ENCODE measurements at regions not wholly inside any gene's neighbourhood (a gene's known extent, or its start where the extent isn't known, plus 50 kb on each side); places are given as distances from the start of the nearest gene placed in this dataset.

DNA sequence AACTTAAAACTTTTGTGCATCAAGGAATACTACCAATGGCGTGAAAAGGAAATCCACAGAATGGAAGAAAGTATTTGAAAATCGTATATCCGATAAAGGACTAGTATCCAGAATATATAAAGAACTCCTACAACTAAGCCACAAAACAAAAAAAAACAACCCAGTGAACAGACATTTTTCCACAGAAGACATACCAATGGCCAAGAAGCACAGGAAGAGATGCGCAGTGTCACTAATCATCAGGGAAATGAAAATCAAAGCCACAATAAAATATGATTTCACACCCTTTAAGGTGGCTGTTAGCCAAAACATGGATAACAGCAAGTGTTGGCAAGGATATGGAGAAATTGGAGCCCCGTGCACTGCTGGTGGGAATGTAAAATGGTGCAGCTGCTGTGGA lies 203.3 kb downstream of the SEC14L1 start:
- DNase-seq = no peak

DNA sequence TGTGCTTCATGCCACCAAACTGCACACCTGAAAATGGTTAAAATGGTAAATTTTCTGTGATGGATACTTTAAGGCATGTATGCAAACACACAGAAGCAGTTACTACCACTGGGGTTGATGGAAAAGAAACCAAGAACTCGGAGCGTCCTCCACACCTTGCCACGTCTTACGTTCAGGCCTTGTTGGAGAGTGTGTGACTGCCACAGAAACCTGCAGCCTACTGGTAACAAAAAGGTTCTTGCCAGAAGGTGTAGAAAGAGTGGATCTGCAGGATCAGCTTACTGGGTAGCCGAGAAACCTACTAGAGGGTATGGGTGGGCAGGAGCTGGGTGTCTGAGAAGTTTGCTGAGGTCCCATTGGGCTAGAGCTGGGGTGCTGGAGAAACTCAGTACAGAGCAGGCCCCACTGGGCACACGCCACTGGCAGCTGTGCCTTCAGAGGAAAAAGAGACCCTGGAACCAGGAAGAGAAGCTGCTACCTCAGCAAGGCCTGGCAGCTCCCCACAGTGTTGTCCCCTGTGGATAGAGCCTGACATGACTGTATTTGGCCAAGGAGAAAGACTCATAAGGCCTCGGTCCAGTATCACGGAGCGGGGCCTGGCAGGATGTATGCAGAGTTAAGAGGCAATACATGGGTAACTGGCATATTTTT lies 204.6 kb downstream of the SEC14L1 start:
- peak; percentile 21 for DNase-seq

DNA sequence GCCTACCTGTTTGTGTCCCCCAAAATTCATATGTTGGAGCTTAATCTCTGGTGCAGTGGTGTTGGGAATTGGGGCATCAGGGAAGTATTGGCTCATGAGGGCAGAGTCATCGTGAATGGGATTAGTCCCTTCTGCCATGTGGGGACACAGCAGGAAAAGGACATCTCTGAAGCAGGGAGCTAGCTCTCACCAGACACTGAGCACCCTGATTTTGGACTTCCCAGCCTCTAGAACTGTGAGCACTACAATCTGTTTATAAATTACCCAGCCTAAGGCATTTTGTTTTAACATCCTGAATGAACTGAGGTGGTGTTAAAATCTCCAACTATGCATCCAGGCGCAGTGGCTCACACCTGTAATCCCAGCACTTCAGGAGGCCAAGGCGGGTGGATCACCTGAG lies 206.0 kb downstream of the SEC14L1 start:
- DNase-seq = no peak

DNA sequence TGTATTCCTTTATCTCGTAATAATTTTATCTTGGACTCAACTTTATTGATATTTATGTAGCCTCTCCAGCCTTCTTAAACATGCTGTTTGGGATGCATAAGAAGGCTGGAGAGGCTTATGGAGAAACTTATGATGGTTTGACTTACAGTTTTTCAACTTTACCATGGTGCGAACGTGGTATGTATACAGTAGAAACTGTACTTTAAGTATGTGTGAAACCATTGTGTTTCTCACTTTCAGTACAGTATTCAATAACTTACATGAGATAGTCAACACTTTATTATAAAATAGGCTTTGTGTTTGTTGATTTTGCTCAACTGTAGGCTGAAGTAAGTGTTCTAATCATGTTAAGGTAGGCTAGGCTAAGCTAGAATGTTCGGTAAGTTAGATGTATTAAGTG lies 206.8 kb downstream of the SEC14L1 start:
- DNase-seq = peak; percentile 9

DNA sequence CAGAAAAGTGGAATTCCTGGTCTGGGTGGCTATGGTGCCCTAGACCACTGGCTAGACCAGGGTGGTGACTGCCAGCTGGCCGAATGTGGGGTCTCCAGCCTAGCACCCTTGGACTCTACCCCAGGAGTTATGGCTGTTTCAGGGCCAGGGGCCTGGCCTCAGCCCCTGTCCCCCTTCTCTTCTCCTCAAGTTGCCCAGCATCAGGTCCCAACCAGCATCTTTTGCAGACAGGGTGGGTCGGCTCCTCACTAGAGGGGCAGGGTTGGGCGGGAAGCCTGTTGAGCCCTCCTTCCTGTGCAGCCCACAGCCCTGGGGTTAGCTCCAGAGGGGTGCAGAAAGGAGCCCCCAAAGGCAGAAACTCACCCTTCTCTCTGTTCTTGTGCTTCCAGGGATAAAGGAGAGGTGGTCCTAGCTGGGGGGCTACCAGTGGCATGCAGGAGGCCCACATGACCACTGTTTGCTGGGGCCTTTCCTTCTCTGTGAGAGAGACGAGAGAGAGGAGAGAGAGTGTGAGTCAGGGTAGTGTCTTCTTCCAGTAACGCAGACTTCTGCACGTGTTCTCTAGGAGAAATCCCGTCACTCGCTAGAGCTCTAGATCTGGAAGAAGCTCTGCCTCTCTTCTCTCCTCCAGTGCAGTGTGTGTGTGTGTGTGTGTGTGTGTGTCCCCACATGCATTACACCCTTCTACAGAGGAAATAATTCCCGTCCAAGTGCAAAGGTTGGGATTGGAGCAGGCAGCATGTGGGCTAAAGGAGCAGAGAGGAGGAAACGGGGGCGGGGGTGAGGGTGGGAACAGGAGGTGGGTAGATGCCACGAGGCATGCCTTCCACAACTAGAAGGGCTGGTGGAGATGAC lies 209.4 kb downstream of the SEC14L1 start:
- peak; percentile 16 for DNase-seq

DNA sequence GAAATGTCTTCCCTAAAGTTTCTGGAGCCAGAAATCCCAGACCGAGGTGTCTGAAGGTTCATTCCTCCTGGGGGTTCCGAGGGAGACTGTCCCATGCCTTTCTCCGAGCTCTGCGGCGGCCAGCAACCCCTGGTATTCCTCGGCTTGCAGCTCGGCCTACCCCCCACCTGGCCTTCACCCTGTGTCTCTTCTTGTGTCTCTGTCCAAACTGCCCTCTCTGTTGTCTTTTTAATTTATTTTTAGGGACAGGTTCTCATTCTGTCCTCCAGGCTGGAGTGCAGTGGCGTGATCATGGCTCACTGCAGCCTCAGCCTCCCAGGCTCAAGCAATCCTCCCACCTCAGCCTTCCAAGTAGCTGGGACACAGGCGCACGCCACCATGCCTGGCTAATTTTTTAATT lies 211.7 kb downstream of the SEC14L1 start:
- peak; percentile 7 for DNase-seq

DNA sequence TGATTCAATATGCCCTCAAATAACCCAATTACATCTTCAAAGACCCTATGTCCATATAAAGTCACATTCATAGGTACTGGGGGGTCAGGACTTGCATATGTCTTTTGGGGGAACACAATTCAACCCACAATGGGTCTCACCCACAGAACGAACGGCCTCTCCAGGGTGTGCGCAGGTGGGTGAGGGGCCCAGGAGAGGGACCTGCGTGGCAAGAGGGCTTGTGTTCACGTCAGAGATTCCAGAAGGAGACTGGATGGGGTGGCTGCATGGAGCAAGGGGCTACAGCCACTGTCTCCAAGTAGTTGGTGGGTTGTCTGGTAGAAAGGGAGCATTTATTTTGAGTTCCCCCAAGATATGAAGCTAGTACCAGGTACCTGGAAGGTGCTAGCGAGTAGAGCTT lies 212.2 kb downstream of the SEC14L1 start:
- DNase-seq = peak; percentile 12

DNA sequence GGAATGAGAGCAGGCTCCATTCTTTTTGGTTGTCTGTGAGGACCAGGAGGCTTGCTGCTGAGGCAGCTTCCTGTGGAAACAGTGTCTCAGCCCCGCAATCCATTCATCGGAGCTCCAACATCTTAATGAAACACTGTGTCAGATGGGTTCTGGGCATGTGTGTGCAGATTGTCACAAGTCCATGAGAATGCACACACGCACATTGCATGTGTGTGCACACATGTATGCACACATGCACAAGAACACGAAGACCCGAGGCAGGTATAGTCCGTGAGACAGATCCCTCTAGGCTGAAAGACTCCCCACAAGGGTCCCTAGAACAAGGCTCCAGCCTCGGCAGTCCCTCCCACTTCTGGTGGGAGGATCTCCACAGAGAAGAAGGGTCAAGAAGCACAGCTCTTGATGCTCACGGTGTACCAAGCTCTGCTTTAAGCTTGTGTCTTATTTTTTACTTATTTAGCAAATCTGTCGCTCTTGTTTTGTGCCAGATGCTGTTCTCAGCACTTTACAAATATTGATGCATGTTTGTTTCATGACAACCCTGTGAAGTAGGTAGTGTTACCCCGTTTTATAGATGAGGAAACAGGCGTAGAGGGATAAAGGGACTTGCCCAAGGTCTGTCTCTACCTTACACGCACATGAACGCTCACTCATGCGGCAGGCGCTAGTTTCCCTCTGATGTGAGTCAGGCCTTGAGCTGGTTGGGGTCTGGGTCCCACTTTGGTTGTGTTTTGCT lies 213.1 kb downstream of the SEC14L1 start:
- peak; percentile 19 for DNase-seq

DNA sequence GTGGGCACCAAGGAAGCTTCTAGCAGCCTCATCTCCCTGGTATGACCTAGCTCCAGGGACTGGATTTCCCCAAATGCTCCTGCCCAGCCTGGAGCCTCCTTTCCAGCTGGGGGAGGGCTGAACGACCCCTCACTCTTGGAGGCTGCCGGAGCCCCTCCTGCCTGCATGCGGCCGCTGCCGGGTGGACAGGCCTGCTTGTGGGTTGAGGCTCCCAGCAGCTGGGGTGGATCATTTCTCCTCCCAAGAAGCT lies 213.6 kb downstream of the SEC14L1 start:
- no peak for DNase-seq

DNA sequence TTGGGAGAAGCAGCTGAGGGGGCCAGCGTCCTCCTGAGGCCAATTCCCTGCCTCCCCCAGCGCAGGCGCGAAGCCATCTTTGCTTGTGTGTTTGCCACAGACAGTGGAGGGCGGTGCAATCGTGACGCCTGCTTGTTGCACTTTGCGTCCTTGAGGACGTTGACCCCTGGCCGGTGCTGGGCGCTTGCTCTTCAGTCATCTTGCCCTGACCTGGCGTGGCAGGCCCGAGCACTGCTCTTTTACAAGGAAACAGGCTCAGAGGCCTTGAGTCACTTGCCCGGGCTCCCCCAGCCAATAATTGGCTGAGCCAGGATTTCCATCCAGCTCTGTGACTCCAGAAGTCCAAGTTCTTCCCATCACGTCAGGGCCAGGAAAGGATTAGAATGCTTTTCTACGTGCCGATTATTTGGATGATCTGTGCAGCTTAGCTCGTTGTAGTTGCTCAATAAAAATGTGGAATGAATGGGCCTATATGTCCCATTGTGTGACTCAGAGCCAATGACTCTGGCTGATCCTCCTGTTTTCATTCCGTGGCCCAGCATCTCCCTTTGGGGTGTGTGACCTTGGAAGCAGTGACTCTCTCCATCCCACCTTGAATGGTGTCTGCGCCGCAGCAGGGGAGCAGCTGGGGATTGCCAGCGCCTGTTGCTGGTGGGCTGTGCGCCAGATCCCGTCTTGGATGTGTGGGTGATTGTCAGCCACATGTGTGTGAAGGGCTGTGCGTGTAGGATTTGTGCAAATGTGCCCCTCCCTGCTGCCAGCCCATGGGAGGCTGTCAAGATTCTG lies 214.1 kb downstream of the SEC14L1 start:
- peak; percentile 21 for DNase-seq

DNA sequence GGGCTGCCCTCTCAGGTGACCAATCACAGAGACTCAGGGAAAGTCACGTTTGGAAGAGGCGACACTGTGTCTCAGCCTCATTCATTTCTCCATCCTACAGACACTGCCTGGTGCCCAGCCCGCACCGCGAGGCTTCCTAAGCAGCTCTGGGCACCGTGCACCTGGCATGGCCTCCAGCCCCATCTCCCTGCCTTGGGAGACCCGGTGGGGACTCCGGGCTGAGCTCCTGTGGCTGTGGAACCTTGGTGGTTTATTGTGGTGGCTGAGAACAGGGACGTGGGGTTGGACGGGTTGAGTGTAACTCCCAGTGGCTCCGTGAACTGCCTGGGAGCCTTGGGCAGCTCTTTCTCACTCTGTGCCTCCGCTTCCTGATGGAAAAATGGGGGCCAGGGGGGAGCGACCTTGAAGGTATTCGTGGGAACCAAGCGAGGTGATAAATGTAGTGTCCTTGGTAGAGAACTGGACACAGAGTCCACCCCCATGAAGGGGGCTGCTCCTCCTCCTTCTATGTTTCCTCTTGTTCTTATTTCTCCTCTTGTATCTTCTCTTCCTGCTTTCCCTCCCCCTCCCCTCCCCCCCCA lies 215.4 kb downstream of the SEC14L1 start:
- peak; percentile 23 for DNase-seq

DNA sequence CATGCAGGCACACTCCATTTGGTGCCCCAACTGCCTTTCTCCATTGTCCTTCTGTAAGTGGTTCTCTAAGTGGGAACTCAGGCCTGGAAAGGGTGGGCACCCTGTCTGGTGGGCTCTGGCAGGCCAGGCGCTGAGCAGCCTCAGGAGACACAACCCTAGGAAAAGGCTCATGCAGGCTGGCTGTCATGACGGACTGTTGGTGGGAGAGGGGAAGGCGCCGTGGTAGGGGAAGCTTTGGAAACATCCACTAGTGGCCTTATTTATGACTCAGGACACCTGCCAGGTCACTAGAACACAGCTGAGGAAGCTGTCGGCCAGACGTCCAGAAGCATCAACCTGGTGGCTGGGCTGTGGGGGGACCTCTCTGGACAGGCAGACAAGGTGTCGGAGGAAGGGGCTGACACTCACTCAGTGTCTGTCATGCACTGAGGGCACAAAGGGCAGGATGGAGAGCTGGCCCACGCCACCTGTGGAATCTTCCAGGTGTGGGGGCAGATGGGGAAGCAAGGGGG lies 216.0 kb downstream of the SEC14L1 start:
- DNase-seq = peak; percentile 22

DNA sequence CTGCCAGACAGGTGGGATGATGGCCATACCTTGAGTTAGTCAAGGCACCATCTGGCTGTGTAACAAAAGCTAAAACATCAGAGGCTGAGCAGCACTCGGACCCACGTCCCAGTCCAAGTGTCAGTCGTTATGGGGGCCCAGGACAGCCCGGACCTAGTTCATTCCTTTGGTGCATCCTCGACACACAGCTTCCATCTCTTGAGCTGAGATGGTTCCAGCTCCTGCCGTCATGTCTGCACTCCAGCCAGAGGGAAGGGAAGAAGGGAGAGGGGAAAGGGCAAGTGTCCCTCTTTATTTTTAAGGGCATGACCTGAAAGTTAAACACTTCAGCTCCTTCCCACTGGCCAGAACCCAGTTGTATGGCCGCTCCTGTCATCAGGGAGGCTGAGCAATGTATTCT lies 218.0 kb downstream of the SEC14L1 start:
- peak; percentile 15 for DNase-seq

DNA sequence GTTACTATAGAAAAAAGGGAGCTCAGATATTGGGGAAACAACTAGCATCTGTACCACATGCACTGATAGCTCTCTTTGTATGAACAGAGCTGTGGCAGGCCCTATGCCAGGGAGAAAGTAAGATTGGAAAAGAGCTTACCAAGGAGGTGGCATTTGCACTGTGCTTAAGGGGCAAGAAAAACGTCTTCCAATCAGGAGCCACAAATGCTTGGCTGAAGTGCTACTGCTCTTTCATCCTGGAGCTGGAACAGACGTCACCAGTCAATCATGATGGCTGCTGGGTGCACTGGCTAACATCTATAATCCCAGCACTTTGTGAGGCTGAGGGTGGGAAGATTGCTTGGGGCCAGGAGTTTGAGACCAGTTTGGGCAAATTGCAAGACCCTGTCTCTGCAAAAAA lies 218.5 kb downstream of the SEC14L1 start:
- DNase-seq = peak; percentile 9

DNA sequence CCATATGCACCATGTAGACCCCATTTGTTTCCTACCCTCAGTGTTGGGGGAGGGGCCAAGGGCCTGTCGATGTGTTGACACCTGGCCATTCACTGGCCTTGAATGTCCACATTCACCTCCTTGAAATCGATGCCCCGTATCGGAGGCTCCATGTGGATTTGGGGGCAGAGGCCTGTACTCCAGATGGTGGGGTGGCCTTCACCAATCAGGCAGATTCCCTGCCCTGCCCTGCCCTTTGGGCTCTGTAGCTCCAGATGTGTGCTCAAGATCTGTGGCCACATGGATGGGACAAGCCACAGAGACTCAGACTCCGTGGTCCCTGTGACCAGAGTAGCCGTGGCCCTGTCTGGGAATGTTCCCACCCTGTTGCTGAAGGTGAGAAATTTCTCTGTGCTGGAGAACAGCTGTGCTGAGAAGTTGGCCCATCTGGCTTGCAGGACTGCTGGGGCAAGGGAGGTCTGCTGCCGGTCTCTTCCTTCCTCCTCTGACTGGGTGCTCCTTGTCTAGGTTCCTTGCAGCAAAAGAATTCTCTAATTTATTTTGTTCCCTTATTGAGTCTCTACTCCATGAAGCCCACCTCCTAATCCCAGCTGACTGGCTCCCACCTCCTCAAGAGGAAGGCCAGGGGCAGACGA lies 221.3 kb downstream of the SEC14L1 start:
- no peak for DNase-seq

DNA sequence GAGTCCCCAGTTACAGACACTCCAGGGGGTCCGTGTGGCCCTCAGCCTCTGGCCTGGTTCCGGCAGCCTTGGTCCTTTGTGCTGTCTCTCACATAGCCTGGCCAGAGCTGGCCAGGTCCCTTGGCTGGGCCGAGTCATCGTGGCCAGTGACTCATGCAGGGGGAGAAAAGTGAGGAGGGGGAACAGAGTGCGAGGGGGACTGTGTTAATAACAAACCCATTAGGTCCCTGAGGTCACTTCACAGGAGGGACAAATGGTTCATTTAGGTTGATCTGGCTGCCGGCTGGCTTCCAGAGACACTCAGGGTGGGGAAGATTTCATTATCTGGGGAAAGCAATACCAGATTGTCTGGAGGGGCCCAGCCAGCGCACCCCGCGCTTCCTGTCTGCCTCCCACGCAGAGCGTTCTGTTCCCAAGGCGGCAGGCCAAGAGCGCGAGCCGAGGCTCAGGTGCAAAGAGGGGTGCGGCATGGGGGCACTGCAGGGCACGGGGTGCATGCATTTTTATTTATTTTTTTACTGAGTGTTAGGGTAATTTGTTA lies 223.1 kb downstream of the SEC14L1 start:
- peak; percentile 65 for DNase-seq

DNA sequence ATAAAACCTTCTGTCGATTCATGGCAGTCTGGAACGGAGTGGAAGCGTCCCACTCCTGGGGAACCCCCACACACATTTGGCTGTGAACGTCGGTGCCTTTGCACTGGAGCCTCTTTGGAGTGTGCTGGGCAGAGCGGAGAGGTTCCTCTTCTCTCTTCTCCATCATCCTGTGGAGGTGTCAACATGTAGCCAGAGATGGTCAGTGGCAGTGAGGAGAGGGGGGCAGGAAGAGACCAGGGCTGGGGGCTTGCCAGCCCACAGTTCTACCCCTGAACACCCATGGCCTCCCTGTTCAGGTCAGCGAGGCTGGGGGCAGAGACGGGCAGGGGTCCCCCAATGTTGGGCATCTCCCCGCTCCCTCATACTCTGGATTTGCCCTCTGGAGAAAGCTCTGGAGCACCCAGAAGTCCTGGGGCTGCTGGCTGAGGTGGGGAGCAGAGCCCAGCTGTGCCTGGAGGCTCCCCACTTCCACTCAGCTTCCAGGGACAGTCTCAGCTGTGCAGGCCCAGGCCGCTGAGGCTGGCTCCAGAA lies 223.7 kb downstream of the SEC14L1 start:
- no peak for DNase-seq

DNA sequence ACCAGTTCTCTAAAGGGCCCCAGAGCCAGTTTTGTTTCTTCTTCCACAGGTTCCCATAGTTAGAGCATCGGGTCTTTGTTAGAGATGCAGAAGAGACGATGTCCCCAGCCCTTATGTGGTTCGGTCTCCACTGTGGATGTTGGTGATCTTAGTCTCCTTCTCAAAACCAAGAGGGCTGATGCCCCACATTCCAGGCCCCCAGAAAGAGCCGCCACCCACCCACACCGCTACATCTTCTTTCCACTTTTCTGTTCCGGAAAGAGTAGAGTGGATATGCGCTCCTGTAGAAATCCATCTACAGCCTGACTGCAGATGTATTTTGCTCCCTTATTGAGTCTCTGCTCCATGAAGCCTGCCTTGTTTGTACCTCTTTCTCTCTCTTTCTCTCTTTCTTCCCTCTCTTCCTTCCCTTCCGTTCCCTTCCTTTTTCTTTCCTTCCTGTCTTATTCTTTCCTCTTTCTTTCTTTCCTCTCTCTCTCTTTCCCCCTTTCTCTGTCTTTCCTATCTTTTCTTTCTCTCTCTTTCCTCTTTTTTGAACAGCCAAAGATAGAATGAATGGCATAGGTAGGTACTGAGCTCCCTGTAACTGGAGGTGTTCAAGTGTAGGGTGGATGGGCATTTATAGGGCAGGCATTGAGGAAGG lies 224.3 kb downstream of the SEC14L1 start:
- no peak for DNase-seq

DNA sequence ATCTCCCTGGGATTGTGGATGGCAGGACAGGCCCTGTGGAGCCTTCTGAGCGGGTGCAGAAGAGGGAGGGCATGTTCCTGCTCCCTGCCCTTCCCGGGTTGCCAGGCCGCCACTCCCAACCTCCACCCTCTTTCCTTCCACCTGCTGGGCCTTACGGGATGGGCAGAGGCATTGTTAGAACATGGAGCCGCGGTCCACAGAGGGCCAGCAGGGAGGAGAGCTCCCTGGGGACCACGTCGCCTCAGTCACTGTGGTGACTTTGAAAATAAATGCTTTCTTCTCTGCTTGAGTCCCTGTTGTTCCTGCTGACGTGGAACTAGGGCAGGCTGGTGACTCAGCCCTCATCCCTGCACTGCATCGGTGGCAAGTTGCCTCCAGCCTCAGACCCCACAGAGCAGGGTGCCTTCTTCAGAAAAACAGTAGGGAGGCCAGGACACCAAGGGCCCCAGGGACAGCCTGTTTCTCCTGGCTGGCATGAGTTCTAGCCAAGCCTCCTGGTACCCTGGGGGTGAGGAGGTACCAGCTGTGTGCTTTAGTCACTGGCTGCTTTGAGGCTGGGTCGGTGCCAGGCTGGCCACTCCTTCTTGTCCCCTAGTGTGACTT lies 224.9 kb downstream of the SEC14L1 start:
- DNase-seq = no peak

DNA sequence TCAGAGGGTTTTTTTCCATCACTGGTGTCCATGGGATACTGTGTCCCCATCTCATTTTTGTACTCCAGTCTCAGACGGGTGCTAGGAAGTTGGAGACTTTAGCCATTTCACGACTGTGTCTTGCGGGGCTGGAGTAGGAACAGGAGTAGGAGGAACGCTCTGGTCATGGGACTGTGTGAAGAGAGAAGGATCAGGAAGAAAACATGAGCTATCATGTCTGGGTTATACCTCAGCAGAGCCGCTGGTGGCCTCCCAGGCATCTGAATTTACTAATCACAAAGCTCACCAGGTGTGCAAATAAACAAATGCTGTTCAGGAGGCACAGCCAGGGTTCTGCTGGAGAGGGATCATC lies 225.4 kb downstream of the SEC14L1 start:
- DNase-seq = no peak

All from stimulated activated CD8-positive, alpha-beta memory T cell treated with anti-CD3 and anti-CD28 coated beads, Interleukin-4, amount 100 ng/mL, for 48 hours (primary cell).